GM12865 (cell line): ENCODE measurements at regions not wholly inside any gene's neighbourhood (a gene's known extent, or its start where the extent isn't known, plus 50 kb on each side); places are given as distances from the start of the nearest gene placed in this dataset.

Experiments
- DNase-seq: peaks from one replicate; pipeline ENCODE4 v3.0.0; 2010; ENCODE audit warnings: low read depth
- H3K4me3 ChIP-seq: 2 replicates; pipeline ENCODE4 v1.5.1; 2011; ENCODE audit warnings: mild to moderate bottlenecking, low read depth, low read length, control low read depth
- CTCF ChIP-seq: IDR thresholded peaks from 2 replicates; pipeline ENCODE4 v1.5.1; 2011; ENCODE audit warnings: low read length, control low read depth, low read depth, inconsistent platforms; ENCODE audit not compliant: insufficient read depth; ENCODE audit errors: missing control alignments

- no peak for TF ChIP-seq CTCF
- no peak overlapping the region for H3K4me3 ChIP-seq
- no peak for DNase-seq
Measured at GRCh38 chr16:74184839-74185238, 111.8 kb upstream of the PSMD7 start.

- TF ChIP-seq CTCF = no peak
- no peak overlapping the region for H3K4me3 ChIP-seq
- no peak for DNase-seq
Measured at GRCh38 chr16:74183601-74184360, 112.8 kb upstream of the PSMD7 start.

GRCh38 chr16:74169687-74170376 lies 126.8 kb upstream of the PSMD7 start:
- TF ChIP-seq CTCF = no peak
- no peak for DNase-seq
- H3K4me3 ChIP-seq = no peak overlapping the region

GRCh38 chr16:74169066-74169465 lies 127.5 kb upstream of the PSMD7 start:
- no peak for DNase-seq
- no peak for TF ChIP-seq CTCF
- H3K4me3 ChIP-seq = no peak overlapping the region

GRCh38 chr16:74168445-74168844 lies 128.2 kb upstream of the PSMD7 start:
- no peak for TF ChIP-seq CTCF

GRCh38 chr16:74166456-74166855 lies 130.2 kb upstream of the PSMD7 start:
- DNase-seq = no peak
- no peak for TF ChIP-seq CTCF
- no peak overlapping the region for H3K4me3 ChIP-seq

More at GRCh38 chr16:74168445-74168844, 128.2 kb upstream of the PSMD7 start:
- DNase-seq = no peak
- no peak overlapping the region for H3K4me3 ChIP-seq

GRCh38 chr16:74165566-74166080 lies 131.0 kb upstream of the PSMD7 start:
- H3K4me3 ChIP-seq = no peak overlapping the region
- no peak for DNase-seq
- TF ChIP-seq CTCF = no peak
